CD4-positive, alpha-beta memory T cell (primary cell): ENCODE measurements at regions not wholly inside any gene's neighbourhood (a gene's known extent, or its start where the extent isn't known, plus 50 kb on each side); places are given as distances from the start of the nearest gene placed in this dataset.

Experiments used
- CTCF ChIA-PET: fragments of 350-600 bp; sonication (Branson Sonifier 250); formaldehyde crosslinking; loops from one replicate; lab custom pipeline; 2021; ENCODE audit warnings: inconsistent platforms; ENCODE audit not compliant: partially characterized antibody; lab: Charles Lee
- POLR2A ChIA-PET: fragments of 350-600 bp; sonication (Branson Sonifier 250); formaldehyde crosslinking; loops from one replicate; lab custom pipeline; 2021; ENCODE audit not compliant: partially characterized antibody; lab: Charles Lee
- DNase-seq, 5 donors: peaks; one replicate each; pipeline versions ENCODE4 v3.0.0 to v3.0.0-alpha.2; 2020 to 2022; ENCODE audit warnings: mixed read lengths in 1 of 5
- H3K27ac ChIP-seq: one replicate; pipeline ENCODE4 v1.7.0; 2013; ENCODE audit warnings: low read depth, low read length
- H3K27me3 ChIP-seq: 2 replicates; pipeline ENCODE4 v1.7.0; 2013; ENCODE audit warnings: mild to moderate bottlenecking, low read length, moderate library complexity; ENCODE audit not compliant: insufficient read depth
- H3K36me3 ChIP-seq: 2 replicates; pipeline ENCODE4 v1.7.0; 2013; ENCODE audit warnings: mild to moderate bottlenecking, low read length, moderate library complexity; ENCODE audit not compliant: insufficient read depth
- H3K4me1 ChIP-seq: 2 replicates; pipeline ENCODE4 v1.7.0; 2013; ENCODE audit warnings: mild to moderate bottlenecking, low read length, moderate library complexity; ENCODE audit not compliant: insufficient read depth
- H3K4me3 ChIP-seq, 2 donors: one replicate each; pipeline ENCODE4 v1.7.0; 2013; ENCODE audit warnings: low read length in 2 of 2, mild to moderate bottlenecking in 1 of 2
- H3K9me3 ChIP-seq, 2 donors: one replicate each; pipeline ENCODE4 v1.7.0; 2013; ENCODE audit warnings: low read length in 2 of 2, control low read depth in 1 of 2; ENCODE audit not compliant: control insufficient read depth in 1 of 2
- H3K27ac Mint-ChIP-seq, 7 donors: one replicate each; pipeline ENCODE4 v1.8.0; 2020 to 2021; ENCODE audit warnings: mixed read lengths in 7 of 7, mild to moderate bottlenecking in 6 of 7, inconsistent platforms in 3 of 7, moderate library complexity in 3 of 7
- H3K27me3 Mint-ChIP-seq, 2 donors: one replicate each; pipeline ENCODE4 v1.8.0; 2020 to 2021; ENCODE audit warnings: mixed read lengths in 2 of 2
- H3K36me3 Mint-ChIP-seq, 2 donors: one replicate each; pipeline ENCODE4 v1.8.0; 2020 to 2021; ENCODE audit warnings: mixed read lengths in 2 of 2, inconsistent platforms in 1 of 2, mild to moderate bottlenecking in 1 of 2
- H3K4me1 Mint-ChIP-seq, 4 donors: one replicate each; pipeline ENCODE4 v1.8.0; 2020 to 2021; ENCODE audit warnings: mixed read lengths in 4 of 4, mild to moderate bottlenecking in 1 of 4
- H3K4me3 Mint-ChIP-seq, 8 donors: one replicate each; pipeline ENCODE4 v1.8.0; 2020 to 2021; ENCODE audit warnings: mixed read lengths in 8 of 8, mild to moderate bottlenecking in 7 of 8, moderate library complexity in 6 of 8, inconsistent platforms in 3 of 8
- H3K9me3 Mint-ChIP-seq, 8 donors: one replicate each; pipeline ENCODE4 v1.8.0; 2020 to 2021; ENCODE audit warnings: mixed read lengths in 8 of 8, mild to moderate bottlenecking in 5 of 8, inconsistent platforms in 3 of 8, moderate library complexity in 1 of 8
- intact Hi-C: fragments of 100-400 bp; cut with micrococcal nuclease; formaldehyde crosslinking; loops from one replicate; pipeline ENCODE4 v1.15.1; 2023

DNA sequence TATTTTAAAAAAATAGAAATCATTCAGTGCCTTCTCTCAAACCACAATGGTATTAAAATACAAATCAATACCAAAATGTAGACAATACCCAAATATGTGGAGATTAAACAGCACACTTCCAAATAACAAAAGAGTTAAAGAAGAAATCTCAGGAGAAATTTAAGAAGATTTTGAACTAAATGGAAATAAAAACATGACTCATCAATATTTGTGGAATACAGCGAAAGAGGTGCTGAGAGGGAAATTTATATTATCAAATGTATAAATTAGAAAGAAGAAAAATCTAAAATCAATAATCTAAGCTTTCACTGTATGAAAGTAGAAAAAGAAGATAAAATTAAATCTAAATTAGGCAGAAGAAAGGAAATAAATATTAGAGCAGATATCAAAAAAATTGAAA is 233.1 kb downstream of the RPIA start:
- H3K4me3 Mint-ChIP-seq = no peak overlapping the region

DNA sequence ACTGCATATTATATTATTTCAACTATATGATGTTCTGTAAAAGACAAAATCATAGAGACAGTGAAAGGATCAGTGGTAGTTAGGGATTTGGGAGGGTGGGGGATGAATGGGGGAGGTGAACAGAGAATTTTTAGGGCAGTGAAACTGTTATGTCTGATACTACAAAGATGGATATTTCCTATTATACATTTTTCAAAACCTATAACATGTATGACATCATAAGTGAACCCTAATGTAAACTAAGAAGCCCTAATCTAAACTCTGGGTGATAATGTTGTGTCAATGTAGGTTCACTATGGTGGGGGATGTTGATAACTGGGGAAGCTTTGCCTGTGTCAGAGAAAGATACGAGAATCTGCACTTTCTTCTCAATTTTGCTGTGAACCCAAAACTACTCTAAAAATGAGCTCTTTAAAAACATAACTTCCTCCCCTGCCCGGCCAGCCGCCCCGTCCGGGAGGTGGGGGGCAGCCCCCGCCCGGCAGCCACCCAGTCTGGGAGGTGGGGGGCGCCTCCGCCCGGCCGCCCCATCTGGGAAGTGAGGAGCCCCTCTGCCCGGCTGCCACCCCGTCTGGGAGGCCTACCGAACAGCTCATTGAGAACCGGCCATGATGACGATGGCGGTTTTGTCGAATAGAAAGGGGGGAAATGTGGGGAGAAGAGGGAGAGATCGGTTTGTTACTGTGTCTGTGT is 234.4 kb downstream of the RPIA start:
- POLR2A ChIA-PET = no interaction called here
- no peak for DNase-seq
- CTCF ChIA-PET = no interaction called here

More for the DNA sequence above, 233.1 kb downstream of the RPIA start:
- ChIA-PET CTCF (interaction anchor here (1.0 to 1.5 kb wide), 2 partner anchors 10 to 44 kb away, joined by 3 read pairs; no protein-coding TSS in a partner anchor), POLR2A (no interaction called here)
- H3K27me3 Mint-ChIP-seq = peaks cover 0 to 2% of the 10 kb centered on the region in 2 donors
- no peaks in the 10 kb centered on the region for H3K9me3 Mint-ChIP-seq
- H3K27me3 ChIP-seq = no peaks in the 10 kb centered on the region
- no peak overlapping the region for H3K27ac Mint-ChIP-seq
- no peaks in the 10 kb centered on the region for H3K9me3 ChIP-seq
- DNase-seq = no peak
- intact Hi-C loops = no loop called here
- H3K27ac ChIP-seq = no peak overlapping the region
- no peaks in the 10 kb centered on the region for H3K36me3 Mint-ChIP-seq
- no peaks in the 10 kb centered on the region for H3K4me1 Mint-ChIP-seq
- H3K4me1 ChIP-seq = no peaks in the 10 kb centered on the region
- H3K4me3 ChIP-seq = no peak overlapping the region
- H3K36me3 ChIP-seq = no peaks in the 10 kb centered on the region

DNA sequence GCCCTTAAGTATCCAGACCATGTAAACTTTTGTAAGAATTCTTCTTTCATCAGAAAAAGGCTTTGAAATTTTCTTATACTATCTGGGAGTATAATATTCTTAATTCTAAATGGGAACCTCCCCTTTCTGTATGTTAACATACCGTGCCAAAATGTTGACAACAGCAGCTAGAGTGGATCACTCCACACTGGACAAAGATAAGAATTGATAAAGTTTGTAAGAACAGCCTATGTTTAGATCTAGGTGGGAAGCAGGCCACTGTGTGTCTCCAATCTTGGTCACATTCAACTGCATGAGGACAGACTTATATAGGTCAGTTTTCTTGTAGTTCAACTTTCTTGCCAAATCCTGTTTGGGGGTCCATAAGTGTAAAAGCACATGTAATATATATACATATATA is 235.7 kb downstream of the RPIA start:
- Histone ChIP-seq H3K4me3 (no peak overlapping the region), H3K27ac (no peak overlapping the region), H3K9me3 (no peaks in the 10 kb centered on the region), H3K4me1 (no peaks in the 10 kb centered on the region), H3K36me3 (no peaks in the 10 kb centered on the region), H3K27me3 (no peaks in the 10 kb centered on the region)
- POLR2A ChIA-PET = no interaction called here
- H3K27ac Mint-ChIP-seq = no peak overlapping the region
- no peaks in the 10 kb centered on the region for H3K36me3 Mint-ChIP-seq
- CTCF ChIA-PET = no interaction called here
- no peaks in the 10 kb centered on the region for H3K9me3 Mint-ChIP-seq
- no peaks in the 10 kb centered on the region for H3K4me1 Mint-ChIP-seq
- no peak for DNase-seq
- intact Hi-C loops = no loop called here
- H3K4me3 Mint-ChIP-seq = no peak overlapping the region
- H3K27me3 Mint-ChIP-seq = no peaks in the 10 kb centered on the region

More for the DNA sequence above, 234.4 kb downstream of the RPIA start:
- H3K27me3 Mint-ChIP-seq = peaks cover 0 to 2% of the 10 kb centered on the region in 2 donors
- no peak overlapping the region for H3K27ac Mint-ChIP-seq
- H3K4me3 ChIP-seq = no peak overlapping the region
- intact Hi-C loops = no loop called here
- no peaks in the 10 kb centered on the region for H3K27me3 ChIP-seq
- H3K9me3 ChIP-seq = no peaks in the 10 kb centered on the region
- H3K27ac ChIP-seq = no peak overlapping the region
- H3K4me1 ChIP-seq = no peaks in the 10 kb centered on the region
- no peaks in the 10 kb centered on the region for H3K36me3 Mint-ChIP-seq
- H3K9me3 Mint-ChIP-seq = no peaks in the 10 kb centered on the region
- no peaks in the 10 kb centered on the region for H3K36me3 ChIP-seq
- no peaks in the 10 kb centered on the region for H3K4me1 Mint-ChIP-seq
- no peak overlapping the region for H3K4me3 Mint-ChIP-seq

DNA sequence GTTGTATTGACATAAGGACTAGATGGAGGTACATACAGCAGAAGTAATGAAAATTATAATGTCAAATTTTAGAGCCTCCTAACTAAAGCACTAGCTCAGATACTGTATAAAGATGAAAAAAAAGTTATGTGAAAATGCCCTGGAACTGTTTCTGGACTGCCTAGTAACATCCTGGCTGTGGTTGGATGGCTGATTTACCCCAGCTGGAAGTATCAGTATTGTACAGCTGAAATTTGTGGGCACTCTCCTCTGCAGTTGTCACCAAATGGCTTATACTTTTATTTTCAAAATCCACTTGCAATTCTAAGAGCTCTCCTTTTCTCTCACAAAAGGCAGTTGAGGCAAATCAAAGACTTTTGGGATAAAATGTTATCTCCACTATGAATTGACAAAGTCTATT is 239.2 kb downstream of the RPIA start:
- no peaks in the 10 kb centered on the region for H3K9me3 ChIP-seq
- CTCF ChIA-PET = no interaction called here
- Mint-ChIP-seq H3K36me3 (no peaks in the 10 kb centered on the region), H3K4me1 (no peaks in the 10 kb centered on the region), H3K4me3 (no peak overlapping the region), H3K27me3 (no peaks in the 10 kb centered on the region), H3K27ac (no peak overlapping the region), H3K9me3 (no peaks in the 10 kb centered on the region)
- no peaks in the 10 kb centered on the region for H3K27me3 ChIP-seq
- no peak overlapping the region for H3K4me3 ChIP-seq
- H3K27ac ChIP-seq = no peak overlapping the region
- intact Hi-C loops = no loop called here
- H3K36me3 ChIP-seq = no peaks in the 10 kb centered on the region
- no peak for DNase-seq
- no peaks in the 10 kb centered on the region for H3K4me1 ChIP-seq
- POLR2A ChIA-PET = no interaction called here

DNA sequence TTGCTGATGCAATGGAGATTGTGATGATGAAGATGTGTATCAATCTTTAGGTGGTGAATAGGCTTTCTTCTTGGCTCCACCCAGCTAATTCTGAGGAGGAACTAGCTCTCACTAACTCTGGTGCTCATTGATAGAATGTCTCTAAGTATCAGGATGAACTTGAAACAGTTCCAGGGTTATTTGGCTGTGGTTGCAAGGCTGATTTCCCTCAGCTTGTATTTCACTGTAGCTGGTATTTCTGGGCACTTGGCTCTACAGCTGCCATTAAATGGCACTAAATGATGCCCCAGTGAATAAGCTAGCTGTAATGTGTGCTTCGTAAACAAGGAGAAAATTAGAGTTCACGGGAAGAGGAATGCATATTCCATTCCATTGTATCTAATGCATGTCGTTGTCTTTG is 241.2 kb downstream of the RPIA start:
- Histone ChIP-seq H3K4me3 (no peak overlapping the region), H3K9me3 (no peaks in the 10 kb centered on the region), H3K27me3 (no peaks in the 10 kb centered on the region), H3K27ac (no peak overlapping the region), H3K4me1 (no peaks in the 10 kb centered on the region), H3K36me3 (no peaks in the 10 kb centered on the region)
- H3K4me1 Mint-ChIP-seq = no peaks in the 10 kb centered on the region
- no peak for DNase-seq
- CTCF ChIA-PET = no interaction called here
- POLR2A ChIA-PET = no interaction called here
- no peak overlapping the region for H3K4me3 Mint-ChIP-seq
- no peaks in the 10 kb centered on the region for H3K9me3 Mint-ChIP-seq
- no peaks in the 10 kb centered on the region for H3K36me3 Mint-ChIP-seq
- intact Hi-C loops = no loop called here
- H3K27me3 Mint-ChIP-seq = no peaks in the 10 kb centered on the region
- no peak overlapping the region for H3K27ac Mint-ChIP-seq

DNA sequence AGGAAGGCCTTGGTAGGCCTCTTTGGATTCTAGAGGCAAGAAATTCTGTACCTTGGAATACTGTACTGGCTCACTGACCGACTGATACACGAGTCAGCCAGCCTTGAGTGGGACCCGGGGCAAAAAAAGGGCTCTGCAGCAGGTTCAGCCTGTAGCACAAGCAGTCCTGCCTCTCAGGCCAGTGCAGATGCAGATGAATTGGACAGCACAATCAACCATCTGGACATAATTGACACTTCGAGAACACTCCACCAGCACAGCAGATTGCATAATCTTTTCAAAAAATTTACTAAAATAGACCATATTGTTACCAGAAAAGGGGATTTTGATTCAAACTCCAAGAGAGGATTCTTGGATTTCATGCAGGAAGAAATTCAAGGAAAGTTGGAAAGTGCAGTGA is 241.6 kb downstream of the RPIA start:
- no peak for DNase-seq
- Mint-ChIP-seq H3K4me3 (no peak overlapping the region), H3K4me1 (no peaks in the 10 kb centered on the region), H3K36me3 (no peaks in the 10 kb centered on the region), H3K9me3 (no peaks in the 10 kb centered on the region), H3K27ac (no peak overlapping the region), H3K27me3 (no peaks in the 10 kb centered on the region)
- no peaks in the 10 kb centered on the region for H3K9me3 ChIP-seq
- H3K27me3 ChIP-seq = no peaks in the 10 kb centered on the region
- no peaks in the 10 kb centered on the region for H3K36me3 ChIP-seq
- H3K4me1 ChIP-seq = no peaks in the 10 kb centered on the region
- no peak overlapping the region for H3K27ac ChIP-seq
- H3K4me3 ChIP-seq = no peak overlapping the region
- CTCF ChIA-PET = no interaction called here
- POLR2A ChIA-PET = no interaction called here
- intact Hi-C loops = no loop called here

DNA sequence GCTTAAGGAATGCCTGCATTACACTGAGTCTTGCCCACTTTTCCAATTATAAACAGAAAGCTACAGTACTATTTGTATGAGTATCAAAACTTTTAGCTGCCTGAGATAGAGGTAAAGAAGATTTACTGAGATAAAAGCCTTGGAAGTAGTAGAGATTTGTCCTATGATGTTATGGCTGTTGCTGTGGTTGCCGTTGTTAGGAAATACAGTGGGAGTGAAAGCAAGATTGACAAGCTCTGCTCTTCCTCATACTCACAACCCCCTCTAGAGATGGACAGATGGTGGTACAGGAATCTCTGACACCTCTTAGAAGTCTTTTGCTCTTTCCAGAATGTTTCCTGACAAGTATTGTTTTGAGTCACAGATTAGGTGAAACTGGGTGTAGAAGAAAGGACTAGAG is 242.5 kb downstream of the RPIA start:
- Mint-ChIP-seq H3K4me1 (no peaks in the 10 kb centered on the region), H3K27me3 (no peaks in the 10 kb centered on the region), H3K36me3 (no peaks in the 10 kb centered on the region), H3K27ac (no peak overlapping the region), H3K4me3 (no peak overlapping the region), H3K9me3 (no peaks in the 10 kb centered on the region)
- Histone ChIP-seq H3K36me3 (no peaks in the 10 kb centered on the region), H3K4me1 (no peaks in the 10 kb centered on the region), H3K27me3 (no peaks in the 10 kb centered on the region), H3K9me3 (no peaks in the 10 kb centered on the region), H3K27ac (no peak overlapping the region), H3K4me3 (no peak overlapping the region)
- no peak for DNase-seq
- CTCF ChIA-PET = interaction anchor here (0.9 to 1.4 kb wide), 2 partner anchors 9 to 54 kb away, joined by 3 to 5 read pairs; no protein-coding TSS in a partner anchor
- intact Hi-C loops = no loop called here
- POLR2A ChIA-PET = no interaction called here
